Gastroesophageal sphincter (tissue), 3 donors: ENCODE measurements at regions not wholly inside any gene's neighbourhood (a gene's known extent, or its start where the extent isn't known, plus 50 kb on each side); places are given as distances from the start of the nearest gene placed in this dataset.

Experiments
- EP300 ChIP-seq: sonication (generic); formaldehyde crosslinking; IDR thresholded peaks from one replicate; pipeline ENCODE4 v1.6.1; 2017; ENCODE audit warnings: antibody characterized with exemption, mild to moderate bottlenecking
- POLR2A ChIP-seq, 2 donors: fragments of 450-650 bp; IDR thresholded peaks; one replicate each; pipeline ENCODE4 v1.6.1; 2017; ENCODE audit warnings: antibody characterized with exemption in 2 of 2, mild to moderate bottlenecking in 2 of 2, moderate library complexity in 1 of 2
- TF ChIP-seq, protein P1 (sequence below), 4 experiments: fragments of 200-600 bp in 2 of 4; fragments of 450-650 bp in 2 of 4; sonication (generic) in 1 of 4; IDR thresholded peaks; one replicate each; pipeline ENCODE4 v1.5.1; 2017 to 2019; ENCODE audit warnings: antibody characterized with exemption in 4 of 4, mild to moderate bottlenecking in 2 of 4, moderate library complexity in 2 of 4

- TF ChIP-seq POLR2A (IDR thresholded peaks at IDR 0.05) (no peak), EP300 (no peak)
- TF ChIP-seq, protein P1, sequence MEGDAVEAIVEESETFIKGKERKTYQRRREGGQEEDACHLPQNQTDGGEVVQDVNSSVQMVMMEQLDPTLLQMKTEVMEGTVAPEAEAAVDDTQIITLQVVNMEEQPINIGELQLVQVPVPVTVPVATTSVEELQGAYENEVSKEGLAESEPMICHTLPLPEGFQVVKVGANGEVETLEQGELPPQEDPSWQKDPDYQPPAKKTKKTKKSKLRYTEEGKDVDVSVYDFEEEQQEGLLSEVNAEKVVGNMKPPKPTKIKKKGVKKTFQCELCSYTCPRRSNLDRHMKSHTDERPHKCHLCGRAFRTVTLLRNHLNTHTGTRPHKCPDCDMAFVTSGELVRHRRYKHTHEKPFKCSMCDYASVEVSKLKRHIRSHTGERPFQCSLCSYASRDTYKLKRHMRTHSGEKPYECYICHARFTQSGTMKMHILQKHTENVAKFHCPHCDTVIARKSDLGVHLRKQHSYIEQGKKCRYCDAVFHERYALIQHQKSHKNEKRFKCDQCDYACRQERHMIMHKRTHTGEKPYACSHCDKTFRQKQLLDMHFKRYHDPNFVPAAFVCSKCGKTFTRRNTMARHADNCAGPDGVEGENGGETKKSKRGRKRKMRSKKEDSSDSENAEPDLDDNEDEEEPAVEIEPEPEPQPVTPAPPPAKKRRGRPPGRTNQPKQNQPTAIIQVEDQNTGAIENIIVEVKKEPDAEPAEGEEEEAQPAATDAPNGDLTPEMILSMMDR (IDR thresholded peaks at IDR 0.05) = no peak
These were observed 368.6 kb downstream of the TNS3 start for GRCh38 chr7:47213276-47213675.
